ENCODE measurements at regions not wholly inside any gene's neighbourhood (a gene's known extent, or its start where the extent isn't known, plus 50 kb on each side); places are given as distances from the start of the nearest gene placed in this dataset.

- Histone ChIP-seq H3K36me3 (replicated peaks in 1 of 2; ENCODE audit: control insufficient read depth in 2 of 2, insufficient read depth in 2 of 2, low read length in 2 of 2) (no peaks in the 10 kb centered on the region), H3K4me1 (ENCODE audit: control insufficient read depth in 2 of 2, insufficient read depth in 1 of 2, low read depth in 1 of 2, low read length in 2 of 2) (no peaks in the 10 kb centered on the region), H3K79me1 (ENCODE audit: low read depth, low read length) (no peaks in the 10 kb centered on the region), H3K18ac (ENCODE audit: low read length) (no peak overlapping the region), H2BK15ac (ENCODE audit: low read length) (no peak overlapping the region), H3K4me3 (ENCODE audit: low read length in 2 of 2) (no peak overlapping the region), H3K27me3 (ENCODE audit: control insufficient read depth in 3 of 3, insufficient read depth in 3 of 3, low read depth in 1 of 3, low read length in 3 of 3) (no peaks in the 10 kb centered on the region), H2BK120ac (ENCODE audit: low read depth, low read length) (no peak overlapping the region), H3K9ac (ENCODE audit: low read depth, low read length, poor library complexity) (no peak overlapping the region), H3K4me2 (ENCODE audit: insufficient read depth, low read length, poor library complexity, severe bottlenecking) (no peak overlapping the region), H4K91ac (ENCODE audit: low read depth, low read length, poor library complexity) (no peak overlapping the region), H2BK5ac (ENCODE audit: low read length) (no peak overlapping the region), H4K8ac (ENCODE audit: low read depth, low read length) (no peak overlapping the region), H3K9me3 (replicated peaks in 1 of 2; ENCODE audit: control insufficient read depth in 2 of 2, insufficient read depth in 1 of 2, low read depth in 1 of 2, low read length in 2 of 2) (no peaks in the 10 kb centered on the region), H3K14ac (ENCODE audit: low read length) (no peak overlapping the region), H2BK12ac (ENCODE audit: low read length) (no peak overlapping the region), H2AK5ac (ENCODE audit: low read depth, low read length) (no peak overlapping the region), H3K4ac (ENCODE audit: low read length) (no peak overlapping the region), H3K27ac (replicated peaks; ENCODE audit: low read length) (no peak overlapping the region), H2AFZ (ENCODE audit: low read length) (no peak overlapping the region), H3K23ac (ENCODE audit: low read depth, low read length, poor library complexity) (no peak overlapping the region)
- WGBS, 2 donors (ENCODE audit: extremely low coverage in 2 of 2, insufficient read length in 2 of 2, insufficient replicate concordance in 1 of 2) = no CpG with 5 or more reads among the region's 4 CpGs
- no peak for DNase-seq (ENCODE audit: low spot score)
Observed at GRCh38 chr3:70507486-70507885, 195.0 kb upstream of the MDFIC2 start.

DNA sequence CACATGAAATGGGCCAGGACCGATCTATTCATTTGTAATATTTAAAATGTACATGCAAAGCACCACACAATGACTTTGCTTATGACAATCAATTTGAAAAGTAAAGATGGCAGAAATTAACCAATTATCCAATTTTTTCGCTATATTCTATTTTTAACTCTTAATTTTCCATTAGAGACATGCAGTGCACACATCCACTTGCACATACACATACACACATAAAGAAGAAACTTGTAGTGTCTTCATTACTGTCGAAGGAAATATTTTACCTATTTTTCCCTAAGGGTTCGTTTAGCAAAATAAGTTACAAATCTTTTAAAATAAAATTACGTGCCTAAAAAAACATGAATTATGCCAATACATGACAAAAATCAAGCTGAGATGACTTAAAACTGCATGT, 194.3 kb upstream of the MDFIC2 start:
- Histone ChIP-seq H2BK120ac (ENCODE audit: low read depth, low read length) (no peak overlapping the region), H2AFZ (ENCODE audit: low read length) (no peak overlapping the region), H3K4ac (ENCODE audit: low read length) (no peak overlapping the region), H3K4me2 (ENCODE audit: insufficient read depth, low read length, poor library complexity, severe bottlenecking) (no peak overlapping the region), H3K9ac (ENCODE audit: low read depth, low read length, poor library complexity) (no peak overlapping the region), H3K4me1 (ENCODE audit: control insufficient read depth in 2 of 2, insufficient read depth in 1 of 2, low read depth in 1 of 2, low read length in 2 of 2) (no peaks in the 10 kb centered on the region), H3K27ac (replicated peaks; ENCODE audit: low read length) (no peak overlapping the region), H3K9me3 (replicated peaks in 1 of 2; ENCODE audit: control insufficient read depth in 2 of 2, insufficient read depth in 1 of 2, low read depth in 1 of 2, low read length in 2 of 2) (no peaks in the 10 kb centered on the region), H4K8ac (ENCODE audit: low read depth, low read length) (no peak overlapping the region), H2BK5ac (ENCODE audit: low read length) (no peak overlapping the region), H4K91ac (ENCODE audit: low read depth, low read length, poor library complexity) (no peak overlapping the region), H3K23ac (ENCODE audit: low read depth, low read length, poor library complexity) (no peak overlapping the region), H3K4me3 (ENCODE audit: low read length in 2 of 2) (no peak overlapping the region), H3K27me3 (ENCODE audit: control insufficient read depth in 3 of 3, insufficient read depth in 3 of 3, low read depth in 1 of 3, low read length in 3 of 3) (no peaks in the 10 kb centered on the region), H2AK5ac (ENCODE audit: low read depth, low read length) (no peak overlapping the region), H3K79me1 (ENCODE audit: low read depth, low read length) (no peaks in the 10 kb centered on the region), H2BK12ac (ENCODE audit: low read length) (no peak overlapping the region), H3K14ac (ENCODE audit: low read length) (no peak overlapping the region), H3K36me3 (replicated peaks in 1 of 2; ENCODE audit: control insufficient read depth in 2 of 2, insufficient read depth in 2 of 2, low read length in 2 of 2) (no peaks in the 10 kb centered on the region), H2BK15ac (ENCODE audit: low read length) (no peak overlapping the region), H3K18ac (ENCODE audit: low read length) (no peak overlapping the region)
- no CpG with 5 or more reads among the region's 5 CpGs for WGBS, 2 donors (ENCODE audit: extremely low coverage in 2 of 2, insufficient read length in 2 of 2, insufficient replicate concordance in 1 of 2)
- DNase-seq (ENCODE audit: low spot score) = no peak

DNA sequence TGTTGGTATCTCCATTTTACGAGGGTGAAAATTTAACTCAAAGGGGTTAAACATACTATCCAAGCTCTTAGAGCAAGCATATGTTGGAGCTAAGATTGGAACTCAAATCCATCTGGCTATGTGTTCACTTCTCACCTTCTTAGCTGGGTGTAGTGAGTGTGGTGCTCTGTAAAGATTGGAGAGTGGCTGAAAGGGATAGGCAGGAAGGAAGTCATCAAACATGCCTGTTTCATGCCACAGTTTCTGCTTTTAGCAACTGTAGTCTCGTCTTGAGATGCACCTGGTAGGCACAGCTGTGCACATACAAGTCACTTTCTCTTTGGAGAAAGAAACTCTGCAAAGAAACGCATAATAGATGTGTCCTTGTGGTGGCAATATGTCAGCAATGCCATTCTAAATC, 189.1 kb upstream of the MDFIC2 start:
- DNase-seq (ENCODE audit: low spot score) = no peak
- Histone ChIP-seq H3K23ac (ENCODE audit: low read depth, low read length, poor library complexity) (no peak overlapping the region), H4K91ac (ENCODE audit: low read depth, low read length, poor library complexity) (no peak overlapping the region), H3K4me3 (ENCODE audit: low read length in 2 of 2) (no peak overlapping the region), H3K79me1 (ENCODE audit: low read depth, low read length) (no peaks in the 10 kb centered on the region), H2BK120ac (ENCODE audit: low read depth, low read length) (no peak overlapping the region), H3K27me3 (ENCODE audit: control insufficient read depth in 3 of 3, insufficient read depth in 3 of 3, low read depth in 1 of 3, low read length in 3 of 3) (no peaks in the 10 kb centered on the region), H3K14ac (ENCODE audit: low read length) (no peak overlapping the region), H3K9ac (ENCODE audit: low read depth, low read length, poor library complexity) (no peak overlapping the region), H3K36me3 (replicated peaks in 1 of 2; ENCODE audit: control insufficient read depth in 2 of 2, insufficient read depth in 2 of 2, low read length in 2 of 2) (no peaks in the 10 kb centered on the region), H4K8ac (ENCODE audit: low read depth, low read length) (no peak overlapping the region), H2BK12ac (ENCODE audit: low read length) (no peak overlapping the region), H2BK15ac (ENCODE audit: low read length) (no peak overlapping the region), H3K4ac (ENCODE audit: low read length) (no peak overlapping the region), H2AK5ac (ENCODE audit: low read depth, low read length) (no peak overlapping the region), H2AFZ (ENCODE audit: low read length) (no peak overlapping the region), H2BK5ac (ENCODE audit: low read length) (no peak overlapping the region), H3K4me1 (ENCODE audit: control insufficient read depth in 2 of 2, insufficient read depth in 1 of 2, low read depth in 1 of 2, low read length in 2 of 2) (no peaks in the 10 kb centered on the region), H3K18ac (ENCODE audit: low read length) (no peak overlapping the region), H3K9me3 (replicated peaks in 1 of 2; ENCODE audit: control insufficient read depth in 2 of 2, insufficient read depth in 1 of 2, low read depth in 1 of 2, low read length in 2 of 2) (no peaks in the 10 kb centered on the region), H3K4me2 (ENCODE audit: insufficient read depth, low read length, poor library complexity, severe bottlenecking) (no peak overlapping the region), H3K27ac (replicated peaks; ENCODE audit: low read length) (no peak overlapping the region)
- no CpG with 5 or more reads among the region's 3 CpGs for WGBS, 2 donors (ENCODE audit: extremely low coverage in 2 of 2, insufficient read length in 2 of 2, insufficient replicate concordance in 1 of 2)

DNA sequence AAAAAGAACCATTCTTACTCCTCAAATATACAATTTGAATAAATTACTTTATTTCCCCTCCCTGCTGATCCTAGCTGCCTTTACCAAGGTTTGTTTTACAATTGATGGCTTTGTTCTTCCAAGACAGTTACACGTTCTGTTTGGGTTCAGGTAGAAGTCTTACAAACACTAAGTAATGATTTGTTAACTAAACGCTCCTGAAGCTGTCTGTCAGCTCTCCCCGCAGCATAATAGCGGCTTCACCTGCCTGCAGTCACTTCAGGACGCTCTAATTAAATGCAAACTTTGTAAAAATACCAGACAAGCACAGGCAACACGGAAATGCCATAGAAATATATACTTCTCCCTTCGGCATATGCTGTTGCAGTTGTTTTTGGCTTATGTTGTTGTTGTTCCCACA, 176.4 kb upstream of the MDFIC2 start:
- Histone ChIP-seq H2AK5ac (ENCODE audit: low read depth, low read length) (no peak overlapping the region), H3K14ac (ENCODE audit: low read length) (no peak overlapping the region), H3K36me3 (replicated peaks in 1 of 2; ENCODE audit: control insufficient read depth in 2 of 2, insufficient read depth in 2 of 2, low read length in 2 of 2) (no peaks in the 10 kb centered on the region), H3K27ac (replicated peaks; ENCODE audit: low read length) (no peak overlapping the region), H3K9me3 (replicated peaks in 1 of 2; ENCODE audit: control insufficient read depth in 2 of 2, insufficient read depth in 1 of 2, low read depth in 1 of 2, low read length in 2 of 2) (no peaks in the 10 kb centered on the region), H3K9ac (ENCODE audit: low read depth, low read length, poor library complexity) (no peak overlapping the region), H4K91ac (ENCODE audit: low read depth, low read length, poor library complexity) (no peak overlapping the region), H3K4ac (ENCODE audit: low read length) (no peak overlapping the region), H3K27me3 (ENCODE audit: control insufficient read depth in 3 of 3, insufficient read depth in 3 of 3, low read depth in 1 of 3, low read length in 3 of 3) (no peaks in the 10 kb centered on the region), H3K18ac (ENCODE audit: low read length) (no peak overlapping the region), H2BK12ac (ENCODE audit: low read length) (no peak overlapping the region), H2AFZ (ENCODE audit: low read length) (no peak overlapping the region), H3K4me3 (ENCODE audit: low read length in 2 of 2) (no peak overlapping the region), H3K23ac (ENCODE audit: low read depth, low read length, poor library complexity) (no peak overlapping the region), H3K4me1 (ENCODE audit: control insufficient read depth in 2 of 2, insufficient read depth in 1 of 2, low read depth in 1 of 2, low read length in 2 of 2) (no peaks in the 10 kb centered on the region), H2BK15ac (ENCODE audit: low read length) (no peak overlapping the region), H2BK120ac (ENCODE audit: low read depth, low read length) (no peak overlapping the region), H3K4me2 (ENCODE audit: insufficient read depth, low read length, poor library complexity, severe bottlenecking) (no peak overlapping the region), H4K8ac (ENCODE audit: low read depth, low read length) (no peak overlapping the region), H2BK5ac (ENCODE audit: low read length) (no peak overlapping the region), H3K79me1 (ENCODE audit: low read depth, low read length) (no peaks in the 10 kb centered on the region)
- no peak for DNase-seq (ENCODE audit: low spot score)
- no CpG with 5 or more reads among the region's 7 CpGs for whole genome bisulfite sequencing, 2 donors (ENCODE audit: extremely low coverage in 2 of 2, insufficient read length in 2 of 2, insufficient replicate concordance in 1 of 2)
